SK-N-DZ (cell line): ENCODE measurements at regions not wholly inside any gene's neighbourhood (a gene's known extent, or its start where the extent isn't known, plus 50 kb on each side); places are given as distances from the start of the nearest gene placed in this dataset.

Experiments used
- small RNA-seq, 2 experiments: library from RNA; depleted of rRNA; stranded (forward); fragments of <200 nt; gene quantifications; one replicate each; pipeline ENCODE3, GENCODE V24; 2014

Small RNAs in the stretch of these regions (small RNA-seq; reads per million reads assigned to genes)
- 0 reads per million in 2 experiments for gene SNRPCP14
